C4-2B (cell line): ENCODE measurements at regions not wholly inside any gene's neighbourhood (a gene's known extent, or its start where the extent isn't known, plus 50 kb on each side); places are given as distances from the start of the nearest gene placed in this dataset.

Experiments used
- H3K27ac ChIP-seq: fragments of 450-650 bp; 2 replicates; pipeline ENCODE4 v1.5.1; 2017
- ZFX ChIP-seq: fragments of 450-650 bp; IDR thresholded peaks from 2 replicates; pipeline ENCODE4 v1.6.1; 2017
- TF ChIP-seq, protein P1 (sequence below): fragments of 450-650 bp; conservative IDR thresholded peaks from 2 replicates; pipeline ENCODE4 v1.5.1; 2017; ENCODE audit warnings: mild to moderate bottlenecking

DNA sequence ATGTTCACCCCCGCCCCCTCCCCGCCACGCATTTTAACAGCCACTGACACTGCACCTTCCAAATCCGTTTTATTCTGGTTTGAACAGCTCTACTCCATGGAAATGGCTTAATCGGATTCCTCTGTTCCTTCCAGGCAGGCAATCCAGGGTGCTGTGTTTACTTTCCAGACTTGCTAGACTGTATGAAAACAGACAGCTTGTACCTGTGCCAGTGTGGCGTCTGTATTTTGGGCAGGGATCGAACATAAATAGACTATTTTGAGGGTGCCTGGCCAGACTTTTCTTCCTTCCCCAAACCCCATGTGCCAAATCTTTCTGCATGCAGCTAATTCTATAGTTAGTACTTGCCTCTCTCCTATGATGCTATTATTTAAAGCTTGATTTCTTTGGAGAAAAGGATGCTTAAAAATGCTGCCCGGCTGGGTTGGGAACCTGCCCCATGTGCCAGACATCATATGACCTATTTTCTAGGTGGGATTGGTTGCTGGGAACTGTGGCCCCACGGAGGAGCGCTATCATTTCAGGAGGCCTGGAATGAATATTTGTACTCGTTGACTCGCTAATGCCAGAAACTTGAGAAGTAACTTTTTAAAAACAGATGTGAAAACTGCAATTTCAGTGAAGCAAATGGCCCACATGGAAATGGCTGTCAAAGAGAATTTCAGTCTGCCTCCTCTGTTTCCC lies 814.8 kb downstream of the BRD1 start:
- TF ChIP-seq, protein P1, sequence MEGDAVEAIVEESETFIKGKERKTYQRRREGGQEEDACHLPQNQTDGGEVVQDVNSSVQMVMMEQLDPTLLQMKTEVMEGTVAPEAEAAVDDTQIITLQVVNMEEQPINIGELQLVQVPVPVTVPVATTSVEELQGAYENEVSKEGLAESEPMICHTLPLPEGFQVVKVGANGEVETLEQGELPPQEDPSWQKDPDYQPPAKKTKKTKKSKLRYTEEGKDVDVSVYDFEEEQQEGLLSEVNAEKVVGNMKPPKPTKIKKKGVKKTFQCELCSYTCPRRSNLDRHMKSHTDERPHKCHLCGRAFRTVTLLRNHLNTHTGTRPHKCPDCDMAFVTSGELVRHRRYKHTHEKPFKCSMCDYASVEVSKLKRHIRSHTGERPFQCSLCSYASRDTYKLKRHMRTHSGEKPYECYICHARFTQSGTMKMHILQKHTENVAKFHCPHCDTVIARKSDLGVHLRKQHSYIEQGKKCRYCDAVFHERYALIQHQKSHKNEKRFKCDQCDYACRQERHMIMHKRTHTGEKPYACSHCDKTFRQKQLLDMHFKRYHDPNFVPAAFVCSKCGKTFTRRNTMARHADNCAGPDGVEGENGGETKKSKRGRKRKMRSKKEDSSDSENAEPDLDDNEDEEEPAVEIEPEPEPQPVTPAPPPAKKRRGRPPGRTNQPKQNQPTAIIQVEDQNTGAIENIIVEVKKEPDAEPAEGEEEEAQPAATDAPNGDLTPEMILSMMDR, result no peak
- no peak for TF ChIP-seq ZFX

DNA sequence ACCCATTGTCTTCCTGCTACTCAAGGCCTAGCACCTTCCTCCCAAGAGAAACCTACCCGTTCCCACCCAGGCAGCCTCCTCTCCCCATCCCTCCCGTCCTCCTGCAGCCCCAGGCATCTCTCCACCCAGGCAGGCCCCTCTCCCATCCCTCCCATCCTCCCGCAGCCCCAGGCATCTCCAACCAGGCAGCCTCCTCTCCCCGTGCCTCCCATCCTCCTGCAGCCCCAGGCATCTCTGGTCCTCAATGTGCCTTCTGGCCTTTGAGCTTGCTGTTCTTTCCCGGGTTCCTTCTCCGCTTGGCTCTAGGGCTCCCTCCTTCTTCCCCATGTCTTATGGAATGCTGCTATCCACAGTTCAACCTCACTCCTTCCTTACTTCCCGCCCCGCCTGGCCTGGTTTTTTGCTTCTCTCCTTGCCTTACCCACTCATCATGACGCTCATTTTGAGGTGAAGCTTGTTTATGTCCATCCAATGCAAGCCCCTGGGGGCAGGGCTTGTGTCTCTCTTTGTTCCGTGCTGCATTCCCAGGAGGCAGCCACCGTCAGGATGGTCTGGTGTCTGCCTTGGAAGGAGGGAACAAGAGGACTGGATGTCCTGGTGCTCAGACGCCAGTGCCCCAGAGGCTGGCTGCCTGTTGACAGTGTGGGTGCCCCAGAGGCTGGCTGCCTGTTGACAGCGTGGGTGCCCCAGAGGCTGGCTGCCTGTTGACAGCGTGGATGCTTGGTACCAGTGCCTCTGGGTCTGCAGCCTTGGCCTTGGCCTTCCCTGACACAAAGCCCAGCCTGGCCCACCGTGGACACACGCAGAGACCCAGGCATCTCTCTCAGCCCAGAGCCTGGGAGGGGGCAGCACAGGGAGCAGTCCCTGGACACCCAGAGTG lies 815.7 kb downstream of the BRD1 start:
- H3K27ac ChIP-seq, result no peak overlapping the region
- TF ChIP-seq, protein P1, result no peak
- TF ChIP-seq ZFX, result no peak

More for the DNA sequence above, 814.8 kb downstream of the BRD1 start:
- no peak overlapping the region for H3K27ac ChIP-seq

DNA sequence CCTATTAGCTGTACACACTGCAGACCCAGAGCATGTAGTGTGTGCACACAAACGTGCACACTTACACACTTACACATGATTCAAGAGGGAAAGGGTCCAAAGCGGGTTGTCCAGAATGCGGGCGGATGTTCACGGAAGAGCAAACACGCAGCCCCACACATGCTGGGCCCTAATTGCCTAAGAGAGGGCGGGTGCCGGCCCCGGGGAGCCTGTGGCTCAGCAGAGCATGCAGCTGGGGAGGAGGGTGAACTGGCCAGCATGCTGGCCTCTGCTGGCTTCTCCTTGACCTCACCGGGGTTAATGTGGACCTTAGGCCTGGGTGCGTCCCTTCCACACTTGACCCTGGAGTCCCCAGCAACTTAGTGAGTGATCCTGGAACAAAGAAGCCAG lies 816.3 kb downstream of the BRD1 start:
- H3K27ac ChIP-seq, result no peak overlapping the region
- TF ChIP-seq ZFX, result no peak
- TF ChIP-seq, protein P1, result no peak

DNA sequence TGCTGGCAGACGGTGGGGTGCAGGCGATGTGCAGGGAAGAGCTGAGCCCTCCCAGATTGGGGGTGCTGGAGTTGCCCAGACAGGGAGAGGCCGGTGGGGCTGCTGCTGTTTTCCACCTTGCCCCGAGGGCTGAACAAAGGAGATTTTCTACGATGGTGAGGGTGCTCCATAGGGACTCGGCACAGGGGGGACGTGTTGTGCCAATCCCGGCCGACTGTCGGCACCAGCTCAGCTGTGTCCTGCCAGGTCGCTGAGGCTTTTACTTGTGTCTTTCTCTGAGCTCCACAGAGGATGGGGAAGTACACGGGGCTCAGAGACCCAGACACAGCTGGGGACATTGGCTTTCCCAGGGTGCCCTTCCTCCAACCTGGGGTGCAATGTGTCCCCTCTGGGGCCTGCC lies 816.8 kb downstream of the BRD1 start:
- no peak overlapping the region for H3K27ac ChIP-seq
- TF ChIP-seq, protein P1, result no peak
- no peak for TF ChIP-seq ZFX

DNA sequence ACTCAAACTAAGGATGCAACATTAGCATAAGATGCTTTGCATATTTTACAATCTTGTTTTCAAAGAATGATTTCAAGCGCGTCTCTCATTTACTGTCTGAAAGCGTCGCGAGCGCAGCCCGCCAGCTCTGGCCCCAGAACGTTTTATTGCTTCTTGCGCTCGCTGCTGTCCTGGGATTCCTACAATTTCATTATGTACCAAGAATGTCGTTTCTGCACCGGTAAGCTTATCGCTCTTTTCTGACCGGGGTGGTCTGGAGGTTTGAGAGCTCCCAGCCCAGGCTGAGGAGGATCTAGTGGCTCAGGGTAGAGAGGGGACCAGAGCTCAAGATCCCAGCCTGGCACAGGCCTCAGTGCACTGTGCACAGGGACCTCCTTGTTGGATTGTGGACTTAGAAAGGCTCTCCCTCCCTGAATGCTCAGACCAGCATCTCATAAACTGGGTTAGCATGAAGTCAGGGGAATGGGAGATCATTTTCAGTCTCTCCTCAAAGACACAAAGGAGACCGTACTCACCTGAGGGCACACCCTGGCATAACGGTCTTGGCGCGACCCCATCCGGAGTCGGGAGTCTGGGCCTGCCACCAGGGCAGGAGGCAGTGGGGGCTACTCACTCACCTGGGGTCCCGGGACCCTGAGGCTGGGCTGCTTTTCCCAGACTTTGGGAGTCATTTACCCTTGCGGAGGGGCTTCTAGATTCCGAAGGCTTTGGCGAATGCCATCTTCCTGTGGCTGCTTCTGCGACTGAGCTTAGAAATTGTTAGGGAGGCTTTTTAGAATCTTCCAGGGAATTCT lies 817.4 kb downstream of the BRD1 start:
- no peak for TF ChIP-seq ZFX
- TF ChIP-seq, protein P1, result no peak
- H3K27ac ChIP-seq, result no peak overlapping the region

DNA sequence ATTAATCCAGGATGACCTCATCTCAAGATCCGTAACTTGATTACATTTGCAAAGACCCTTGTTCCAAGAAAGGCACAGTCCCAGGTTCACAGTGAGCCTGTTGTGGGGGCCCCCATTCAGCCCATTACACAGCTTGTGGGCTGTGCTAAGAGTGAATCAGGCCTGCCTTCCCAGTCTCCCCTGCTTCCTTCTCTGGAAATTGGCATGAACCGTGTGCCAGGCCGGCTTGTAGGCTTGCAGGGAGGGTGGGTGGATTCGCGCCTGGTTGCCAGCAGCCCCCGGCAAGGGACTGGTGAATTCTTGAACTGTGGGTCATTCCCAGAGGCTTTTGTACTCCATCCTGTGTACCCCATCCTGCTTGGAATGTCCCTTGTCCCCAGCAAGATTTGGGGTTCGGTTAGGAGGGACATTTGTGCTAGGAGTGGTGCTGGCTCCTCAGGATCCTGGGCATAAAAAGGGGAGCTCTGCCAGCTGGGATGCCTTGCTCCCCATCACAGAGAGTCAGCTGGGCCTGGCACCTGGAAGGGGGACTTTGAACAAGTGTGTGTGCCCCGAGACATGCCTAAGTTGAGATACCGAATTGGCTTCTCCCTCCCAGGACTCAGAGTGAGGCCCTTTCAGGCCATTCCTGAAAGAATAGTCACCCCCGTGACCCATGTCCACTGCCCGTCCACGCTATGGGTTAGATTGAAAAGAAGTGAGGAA lies 818.2 kb downstream of the BRD1 start:
- H3K27ac ChIP-seq, result no peak overlapping the region
- TF ChIP-seq, protein P1, result no peak
- no peak for TF ChIP-seq ZFX
